ENCODE measurements at regions not wholly inside any gene's neighbourhood (a gene's known extent, or its start where the extent isn't known, plus 50 kb on each side); places are given as distances from the start of the nearest gene placed in this dataset.
"Not testable (repeated sequence)": the region's sequence is repeated elsewhere in the genome, so short reads cannot be mapped to it uniquely, and the experiment has no call there.

DNA sequence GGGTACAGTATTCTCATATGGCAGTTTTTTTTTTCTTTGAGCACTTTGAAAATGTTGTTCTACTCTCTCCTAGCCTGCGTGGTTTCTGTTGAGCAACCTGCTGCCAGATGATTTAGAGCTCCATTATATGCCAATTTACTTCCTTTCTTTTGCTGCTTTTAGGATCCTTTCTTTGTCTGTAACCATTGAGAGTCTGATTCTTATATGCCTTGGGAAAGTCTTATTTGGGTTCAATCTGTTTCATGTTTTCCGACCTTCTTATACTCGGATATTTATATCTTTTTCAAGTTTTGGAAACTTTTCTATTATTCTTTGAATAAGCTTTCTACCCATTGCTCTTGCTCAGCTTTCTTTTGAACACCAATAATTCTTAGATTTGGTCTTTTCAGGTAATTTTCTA, 138.1 kb upstream of the RAG2 start:
- no peak overlapping the region for H2AFZ ChIP-seq (ENCODE audit: insufficient read depth, low read depth, low read length, poor library complexity, severe bottlenecking)
- Mint-ChIP-seq H3K4me3 (no peak overlapping the region), H3K36me3 (no peaks in the 10 kb centered on the region), H3K9me3 (peaks cover 0 to 8% (median 0%) of the 10 kb centered on the region in 7 donors), H3K4me1 (no peaks in the 10 kb centered on the region), H3K27me3 (ENCODE audit: low read depth in 3 of 3) (peaks cover 9 to 10% (median 9%) of the 10 kb centered on the region in 3 donors), H3K27ac (no peak overlapping the region)
- peaks cover under 1 to 3% of the 10 kb centered on the region in 2 donors for H3K27me3 ChIP-seq (ENCODE audit: control insufficient read depth in 2 of 2, insufficient read depth in 2 of 2, low read length in 2 of 2)
- intact Hi-C loops (cut with micrococcal nuclease), result no loop called here
- H3K27ac ChIP-seq (ENCODE audit: low read depth in 1 of 2, low read length in 2 of 2), result no peak overlapping the region
- no peak overlapping the region for H3K9ac ChIP-seq (ENCODE audit: insufficient read depth, low read length, poor library complexity, severe bottlenecking)
- no peaks in the 10 kb centered on the region for H3K79me2 ChIP-seq (ENCODE audit: insufficient read depth, low read length)
- no peak for DNase-seq
- H3K4me1 ChIP-seq (ENCODE audit: control insufficient read depth in 1 of 2, insufficient read depth in 2 of 2, low read length in 2 of 2), result no peaks in the 10 kb centered on the region
- H4K20me1 ChIP-seq (ENCODE audit: insufficient read depth, low read length), result no peaks in the 10 kb centered on the region
- no peak overlapping the region for H3K4me3 ChIP-seq (replicated peaks in 1 of 3; ENCODE audit: low read depth in 2 of 3, low read length in 3 of 3)
- H3K4me2 ChIP-seq (replicated peaks; ENCODE audit: extremely low read depth, low read length, poor library complexity, severe bottlenecking), result no peak overlapping the region
- no peaks in the 10 kb centered on the region for H3K9me3 ChIP-seq (replicated peaks in 1 of 2; ENCODE audit: control insufficient read depth in 1 of 2, insufficient read depth in 1 of 2, low read length in 2 of 2)
- H3K36me3 ChIP-seq (replicated peaks in 1 of 2; ENCODE audit: control insufficient read depth in 1 of 2, insufficient read depth in 2 of 2, low read length in 2 of 2), result no peaks in the 10 kb centered on the region
- TF ChIP-seq, protein P1, sequence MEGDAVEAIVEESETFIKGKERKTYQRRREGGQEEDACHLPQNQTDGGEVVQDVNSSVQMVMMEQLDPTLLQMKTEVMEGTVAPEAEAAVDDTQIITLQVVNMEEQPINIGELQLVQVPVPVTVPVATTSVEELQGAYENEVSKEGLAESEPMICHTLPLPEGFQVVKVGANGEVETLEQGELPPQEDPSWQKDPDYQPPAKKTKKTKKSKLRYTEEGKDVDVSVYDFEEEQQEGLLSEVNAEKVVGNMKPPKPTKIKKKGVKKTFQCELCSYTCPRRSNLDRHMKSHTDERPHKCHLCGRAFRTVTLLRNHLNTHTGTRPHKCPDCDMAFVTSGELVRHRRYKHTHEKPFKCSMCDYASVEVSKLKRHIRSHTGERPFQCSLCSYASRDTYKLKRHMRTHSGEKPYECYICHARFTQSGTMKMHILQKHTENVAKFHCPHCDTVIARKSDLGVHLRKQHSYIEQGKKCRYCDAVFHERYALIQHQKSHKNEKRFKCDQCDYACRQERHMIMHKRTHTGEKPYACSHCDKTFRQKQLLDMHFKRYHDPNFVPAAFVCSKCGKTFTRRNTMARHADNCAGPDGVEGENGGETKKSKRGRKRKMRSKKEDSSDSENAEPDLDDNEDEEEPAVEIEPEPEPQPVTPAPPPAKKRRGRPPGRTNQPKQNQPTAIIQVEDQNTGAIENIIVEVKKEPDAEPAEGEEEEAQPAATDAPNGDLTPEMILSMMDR (IDR thresholded peaks at IDR 0.05), result no peak
- WGBS (ENCODE audit: insufficient coverage), result no CpG with 5 or more reads among the region's 3 CpGs

DNA sequence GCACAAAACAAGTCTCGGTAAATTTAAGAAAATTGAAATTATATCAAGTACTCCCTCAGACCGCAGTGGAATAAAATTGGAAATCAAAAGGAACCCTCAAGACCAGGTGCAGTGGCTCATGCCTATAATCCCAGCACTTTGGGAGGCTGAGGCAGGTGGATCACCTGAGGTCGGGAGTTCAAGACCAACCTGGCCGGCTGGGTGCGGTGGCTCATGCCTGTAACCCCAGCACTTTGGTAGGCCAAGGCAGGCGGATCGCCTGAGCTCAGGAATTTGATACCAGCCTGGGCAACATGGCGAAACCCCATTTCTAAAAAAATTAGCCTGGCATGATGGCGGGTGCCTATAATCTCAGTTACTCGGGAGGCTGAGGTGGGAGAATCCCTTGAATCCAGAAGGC, 135.7 kb upstream of the RAG2 start:
- DNase-seq; H3K9me3 ChIP-seq (replicated peaks in 1 of 2; ENCODE audit: control insufficient read depth in 1 of 2, insufficient read depth in 1 of 2, low read length in 2 of 2); H3K9me3 Mint-ChIP-seq; H3K27ac ChIP-seq (ENCODE audit: low read depth in 1 of 2, low read length in 2 of 2); H3K27me3 ChIP-seq (ENCODE audit: control insufficient read depth in 2 of 2, insufficient read depth in 2 of 2, low read length in 2 of 2); H4K20me1 ChIP-seq (ENCODE audit: insufficient read depth, low read length); H3K4me3 Mint-ChIP-seq; H3K4me1 Mint-ChIP-seq; H3K9ac ChIP-seq (ENCODE audit: insufficient read depth, low read length, poor library complexity, severe bottlenecking); H3K79me2 ChIP-seq (ENCODE audit: insufficient read depth, low read length); H3K4me2 ChIP-seq (replicated peaks; ENCODE audit: extremely low read depth, low read length, poor library complexity, severe bottlenecking); intact Hi-C loops (cut with micrococcal nuclease); H3K4me3 ChIP-seq (replicated peaks in 1 of 3; ENCODE audit: low read depth in 2 of 3, low read length in 3 of 3); H3K4me1 ChIP-seq (ENCODE audit: control insufficient read depth in 1 of 2, insufficient read depth in 2 of 2, low read length in 2 of 2); H3K36me3 Mint-ChIP-seq; H3K36me3 ChIP-seq (replicated peaks in 1 of 2; ENCODE audit: control insufficient read depth in 1 of 2, insufficient read depth in 2 of 2, low read length in 2 of 2); H2AFZ ChIP-seq (ENCODE audit: insufficient read depth, low read depth, low read length, poor library complexity, severe bottlenecking); H3K27ac Mint-ChIP-seq: not testable (repeated sequence)
- peaks cover 4 to 15% (median 8%) of the 10 kb centered on the region in 3 donors for H3K27me3 Mint-ChIP-seq (ENCODE audit: low read depth in 3 of 3)
- WGBS (ENCODE audit: insufficient coverage), result 100% methylated on average over 9 of the region's 10 CpGs
